Tibial artery (tissue), 4 donors: ENCODE measurements at regions not wholly inside any gene's neighbourhood (a gene's known extent, or its start where the extent isn't known, plus 50 kb on each side); places are given as distances from the start of the nearest gene placed in this dataset.
A peak's percentile ranks its signal among the peaks of the same experiment; 100 is the strongest.

Experiments
- DNase-seq, 2 donors: peaks; one replicate each; pipeline ENCODE4 v3.0.0-alpha.2; 2019
- H3K27ac ChIP-seq, 2 donors: fragments of 200-600 bp; sonication (generic) in 1 of 2; 1 replicate in 1 of 2; 2 replicates in 1 of 2; pipeline ENCODE4 v1.5.1; 2018 to 2019; ENCODE audit warnings: mild to moderate bottlenecking in 1 of 2
- H3K27me3 ChIP-seq, 2 donors: fragments of 200-600 bp; sonication (generic) in 1 of 2; one replicate each; pipeline versions ENCODE4 v1.5.1 to v1.6.0; 2016 to 2019
- H3K36me3 ChIP-seq, 3 donors: fragments of 200-600 bp; sonication (generic) in 2 of 3; one replicate each; pipeline ENCODE4 v1.5.1; 2016 to 2019; ENCODE audit warnings: mild to moderate bottlenecking in 2 of 3
- H3K4me1 ChIP-seq, 4 donors: fragments of 200-600 bp; sonication (generic) in 2 of 4; 1 replicate in 3 of 4; 2 replicates in 1 of 4; pipeline ENCODE4 v1.5.1; 2016 to 2019
- H3K4me3 ChIP-seq, 2 donors: fragments of 200-600 bp; sonication (generic) in 1 of 2; 1 replicate in 1 of 2; 2 replicates in 1 of 2; pipeline ENCODE4 v1.5.1; 2018 to 2019; ENCODE audit warnings: mild to moderate bottlenecking in 2 of 2
- H3K9me3 ChIP-seq, 3 donors: fragments of 200-600 bp; sonication (generic) in 1 of 3; one replicate each; pipeline ENCODE4 v1.5.1; 2016 to 2019
- intact Hi-C: fragments of 100-400 bp; cut with DNase I; formaldehyde crosslinking; loops from one replicate; pipeline ENCODE4 v1.15.0; 2023; ENCODE audit warnings: low total_unique reads
- TF ChIP-seq, protein P1 (sequence below), 2 experiments: fragments of 200-600 bp in 1 of 2; fragments of 450-650 bp in 1 of 2; IDR thresholded peaks; one replicate each; pipeline ENCODE4 v1.5.1; 2017 to 2019; ENCODE audit warnings: antibody characterized with exemption in 2 of 2, mild to moderate bottlenecking in 1 of 2, moderate library complexity in 1 of 2

DNA sequence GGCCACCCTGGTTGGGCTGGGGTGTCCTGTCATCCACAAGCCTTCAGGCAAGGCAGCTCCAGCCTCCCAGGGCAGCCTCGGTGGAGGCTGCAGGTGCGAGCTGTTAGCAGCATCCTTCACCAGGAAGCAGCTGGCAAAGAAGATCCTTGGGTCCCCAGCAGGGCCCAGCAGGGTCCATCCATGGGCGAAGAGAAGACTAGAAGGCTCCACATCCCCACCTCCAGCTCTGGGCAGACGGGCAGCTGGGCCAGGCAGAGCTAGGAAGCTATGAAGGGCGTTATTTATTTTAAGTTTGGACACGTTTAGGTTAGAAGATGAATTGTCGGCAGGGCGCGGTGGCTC, 348.5 kb downstream of the TCERG1L start:
- Histone ChIP-seq H3K36me3 (no peaks in the 10 kb centered on the region), H3K4me1 (no peaks in the 10 kb centered on the region), H3K9me3 (no peaks in the 10 kb centered on the region), H3K27ac (no peak overlapping the region), H3K4me3 (no peak overlapping the region), H3K27me3 (no peaks in the 10 kb centered on the region)
- TF ChIP-seq, protein P1, sequence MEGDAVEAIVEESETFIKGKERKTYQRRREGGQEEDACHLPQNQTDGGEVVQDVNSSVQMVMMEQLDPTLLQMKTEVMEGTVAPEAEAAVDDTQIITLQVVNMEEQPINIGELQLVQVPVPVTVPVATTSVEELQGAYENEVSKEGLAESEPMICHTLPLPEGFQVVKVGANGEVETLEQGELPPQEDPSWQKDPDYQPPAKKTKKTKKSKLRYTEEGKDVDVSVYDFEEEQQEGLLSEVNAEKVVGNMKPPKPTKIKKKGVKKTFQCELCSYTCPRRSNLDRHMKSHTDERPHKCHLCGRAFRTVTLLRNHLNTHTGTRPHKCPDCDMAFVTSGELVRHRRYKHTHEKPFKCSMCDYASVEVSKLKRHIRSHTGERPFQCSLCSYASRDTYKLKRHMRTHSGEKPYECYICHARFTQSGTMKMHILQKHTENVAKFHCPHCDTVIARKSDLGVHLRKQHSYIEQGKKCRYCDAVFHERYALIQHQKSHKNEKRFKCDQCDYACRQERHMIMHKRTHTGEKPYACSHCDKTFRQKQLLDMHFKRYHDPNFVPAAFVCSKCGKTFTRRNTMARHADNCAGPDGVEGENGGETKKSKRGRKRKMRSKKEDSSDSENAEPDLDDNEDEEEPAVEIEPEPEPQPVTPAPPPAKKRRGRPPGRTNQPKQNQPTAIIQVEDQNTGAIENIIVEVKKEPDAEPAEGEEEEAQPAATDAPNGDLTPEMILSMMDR (IDR thresholded peaks at IDR 0.05): no peak
- intact Hi-C loops: no loop called here
- peak in 1 of 2 donors; percentile 9 for DNase-seq

DNA sequence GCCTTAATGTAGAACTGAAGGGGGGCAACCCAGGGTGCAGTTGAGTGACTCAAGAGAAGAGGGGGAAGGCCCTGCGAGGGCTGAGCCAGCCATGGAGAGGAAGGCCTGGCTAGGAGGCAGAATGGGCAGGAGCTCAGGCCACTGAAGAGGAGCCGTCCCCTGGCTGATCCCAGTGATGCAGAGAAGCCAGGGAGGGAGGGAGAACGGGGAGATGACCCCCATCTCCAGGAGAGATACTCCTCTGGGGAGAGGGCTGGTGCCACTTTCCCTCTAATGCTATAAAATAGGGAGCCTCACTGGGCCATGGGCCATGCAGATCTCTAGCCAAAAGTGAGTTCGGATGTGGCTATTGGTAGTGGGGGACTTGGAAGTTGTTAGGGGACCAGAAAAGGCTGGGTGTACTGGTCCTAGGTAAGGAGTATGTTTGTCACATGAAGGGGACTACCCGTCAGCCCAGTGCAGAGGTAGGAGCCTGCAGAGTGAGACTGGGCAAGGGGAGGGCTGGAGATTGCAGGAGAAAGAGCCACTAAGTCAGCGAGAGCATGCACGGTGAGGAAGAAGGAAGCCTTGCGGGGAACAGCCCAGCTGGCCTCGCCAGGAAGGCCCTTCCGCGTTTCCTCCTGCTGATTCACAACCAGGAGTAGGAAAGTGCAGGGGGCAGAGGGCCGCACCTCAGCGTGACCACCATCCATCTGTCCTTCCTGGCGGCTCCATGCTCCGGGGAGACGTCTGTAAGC, 347.6 kb downstream of the TCERG1L start:
- Histone ChIP-seq H3K27ac (no peak overlapping the region), H3K9me3 (no peaks in the 10 kb centered on the region), H3K27me3 (no peaks in the 10 kb centered on the region), H3K36me3 (no peaks in the 10 kb centered on the region), H3K4me1 (no peaks in the 10 kb centered on the region), H3K4me3 (no peak overlapping the region)
- TF ChIP-seq, protein P1 (IDR thresholded peaks at IDR 0.05): no peak
- intact Hi-C loops: no loop called here
- peak in 1 of 2 donors; percentile 15 for DNase-seq

- no peak overlapping the region for H3K4me3 ChIP-seq
- no peak overlapping the region for H3K27ac ChIP-seq
- no peaks in the 10 kb centered on the region for H3K9me3 ChIP-seq
- intact Hi-C loops: no loop called here
- no peaks in the 10 kb centered on the region for H3K36me3 ChIP-seq
- TF ChIP-seq, protein P1 (IDR thresholded peaks at IDR 0.05): no peak
- H3K27me3 ChIP-seq: no peaks in the 10 kb centered on the region
- no peaks in the 10 kb centered on the region for H3K4me1 ChIP-seq
- no peak for DNase-seq
Measured at GRCh38 chr10:130964771-130965170, 346.8 kb downstream of the TCERG1L start.

- intact Hi-C loops: no loop called here
- peak in 1 of 2 donors; percentile 9 for DNase-seq
Measured at GRCh38 chr10:130967161-130967560, 344.4 kb downstream of the TCERG1L start.

GRCh38 chr10:130967784-130968183, 343.7 kb downstream of the TCERG1L start:
- no peaks in the 10 kb centered on the region for H3K9me3 ChIP-seq
- TF ChIP-seq, protein P1 (IDR thresholded peaks at IDR 0.05): no peak
- H3K27ac ChIP-seq: no peak overlapping the region
- no peaks in the 10 kb centered on the region for H3K4me1 ChIP-seq
- intact Hi-C loops: no loop called here
- H3K36me3 ChIP-seq: no peaks in the 10 kb centered on the region
- no peak for DNase-seq
- no peak overlapping the region for H3K4me3 ChIP-seq
- H3K27me3 ChIP-seq: no peaks in the 10 kb centered on the region

More at GRCh38 chr10:130967161-130967560, 344.4 kb downstream of the TCERG1L start:
- no peak overlapping the region for H3K27ac ChIP-seq
- no peak overlapping the region for H3K4me3 ChIP-seq
- H3K4me1 ChIP-seq: no peaks in the 10 kb centered on the region
- no peaks in the 10 kb centered on the region for H3K36me3 ChIP-seq
- H3K9me3 ChIP-seq: no peaks in the 10 kb centered on the region
- TF ChIP-seq, protein P1 (IDR thresholded peaks at IDR 0.05): no peak
- H3K27me3 ChIP-seq: no peaks in the 10 kb centered on the region
